HG03064 (cell line): ENCODE measurements at regions not wholly inside any gene's neighbourhood (a gene's known extent, or its start where the extent isn't known, plus 50 kb on each side); places are given as distances from the start of the nearest gene placed in this dataset.

Source experiments
- ATAC-seq: cut with Tn5 transposase; IDR thresholded peaks from one replicate; pipeline ENCODE4 v1.9.1; 2021; ENCODE audit warnings: low read depth; ENCODE audit not compliant: unreplicated experiment

DNA sequence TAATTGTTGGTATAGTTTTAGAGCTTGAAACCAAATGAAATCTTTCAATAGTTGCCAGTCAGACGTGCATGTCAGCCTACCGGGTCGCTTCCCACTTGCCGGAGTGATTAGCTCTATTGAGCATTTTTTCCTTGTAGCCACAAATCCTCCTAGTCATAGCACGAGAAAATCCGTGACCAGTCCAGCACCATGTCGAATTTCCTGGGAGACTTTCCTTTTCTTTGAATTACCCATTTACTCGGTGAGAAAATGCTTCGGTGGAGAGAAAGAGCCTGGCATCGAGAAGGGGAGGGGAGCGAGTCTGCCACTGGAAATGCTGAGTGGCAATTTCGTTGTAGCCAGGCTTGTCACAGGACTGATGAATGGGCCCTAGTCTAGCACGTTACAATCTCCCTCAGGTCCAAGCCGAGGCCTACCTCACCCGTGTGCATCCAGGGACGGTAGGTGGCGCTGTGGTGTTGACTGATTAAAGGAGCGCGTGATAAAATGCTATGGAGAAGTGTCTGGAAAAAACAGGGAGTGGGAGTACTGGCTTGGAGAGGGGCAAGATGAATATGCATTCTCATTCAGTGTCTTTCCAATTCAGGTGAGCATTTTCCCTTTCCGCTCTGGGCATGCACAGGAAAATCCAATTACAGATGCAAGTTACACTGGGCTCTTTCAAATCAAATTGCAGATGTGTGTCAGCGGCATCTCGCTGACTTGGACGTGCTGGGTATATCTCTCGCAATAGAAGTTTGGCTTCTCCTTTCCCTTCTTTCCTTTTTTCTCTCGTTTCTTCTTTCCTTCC, 238.8 kb downstream of the EDEM1 start:
- ATAC-seq: peak; percentile 51

DNA sequence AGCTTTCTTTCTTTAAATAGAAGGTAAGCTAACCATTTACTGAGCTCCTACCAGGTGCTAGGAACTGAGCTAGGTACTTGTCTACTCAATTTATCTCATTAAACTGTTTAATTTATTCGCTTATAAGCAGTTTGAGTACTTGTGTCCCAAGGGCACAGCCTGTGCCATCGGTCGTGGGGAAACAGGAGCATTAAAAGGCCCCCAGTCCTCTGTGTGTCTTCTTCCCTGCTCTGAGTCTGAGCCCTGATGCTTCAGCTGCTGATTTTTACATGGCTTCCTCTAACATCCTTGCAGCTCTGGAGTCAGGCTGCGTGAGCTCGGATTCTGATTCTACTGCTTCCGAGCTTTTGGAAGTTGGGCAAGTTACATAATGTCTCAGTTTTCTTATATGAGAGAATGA, 239.5 kb downstream of the EDEM1 start:
- no peak for ATAC-seq

DNA sequence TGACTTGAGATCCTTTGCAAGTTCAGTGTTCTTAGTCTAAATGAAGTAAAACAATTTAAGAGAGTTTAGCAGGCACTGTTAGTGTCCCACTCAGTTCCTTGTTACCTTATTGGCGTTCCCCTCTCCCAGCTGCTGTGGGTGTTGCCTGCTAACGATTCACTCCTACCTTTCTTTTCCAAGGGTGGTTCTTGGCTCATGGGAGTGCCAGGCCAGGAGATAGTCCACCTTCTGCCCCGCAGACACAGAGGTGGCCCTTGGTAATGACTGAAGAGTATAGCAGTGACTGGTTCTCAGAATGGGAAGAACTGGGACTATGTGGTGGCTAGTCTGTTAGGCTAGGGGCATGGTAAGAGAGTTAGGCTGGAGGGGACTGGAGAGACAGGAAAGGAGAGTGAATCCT, 240.4 kb downstream of the EDEM1 start:
- ATAC-seq: no peak

DNA sequence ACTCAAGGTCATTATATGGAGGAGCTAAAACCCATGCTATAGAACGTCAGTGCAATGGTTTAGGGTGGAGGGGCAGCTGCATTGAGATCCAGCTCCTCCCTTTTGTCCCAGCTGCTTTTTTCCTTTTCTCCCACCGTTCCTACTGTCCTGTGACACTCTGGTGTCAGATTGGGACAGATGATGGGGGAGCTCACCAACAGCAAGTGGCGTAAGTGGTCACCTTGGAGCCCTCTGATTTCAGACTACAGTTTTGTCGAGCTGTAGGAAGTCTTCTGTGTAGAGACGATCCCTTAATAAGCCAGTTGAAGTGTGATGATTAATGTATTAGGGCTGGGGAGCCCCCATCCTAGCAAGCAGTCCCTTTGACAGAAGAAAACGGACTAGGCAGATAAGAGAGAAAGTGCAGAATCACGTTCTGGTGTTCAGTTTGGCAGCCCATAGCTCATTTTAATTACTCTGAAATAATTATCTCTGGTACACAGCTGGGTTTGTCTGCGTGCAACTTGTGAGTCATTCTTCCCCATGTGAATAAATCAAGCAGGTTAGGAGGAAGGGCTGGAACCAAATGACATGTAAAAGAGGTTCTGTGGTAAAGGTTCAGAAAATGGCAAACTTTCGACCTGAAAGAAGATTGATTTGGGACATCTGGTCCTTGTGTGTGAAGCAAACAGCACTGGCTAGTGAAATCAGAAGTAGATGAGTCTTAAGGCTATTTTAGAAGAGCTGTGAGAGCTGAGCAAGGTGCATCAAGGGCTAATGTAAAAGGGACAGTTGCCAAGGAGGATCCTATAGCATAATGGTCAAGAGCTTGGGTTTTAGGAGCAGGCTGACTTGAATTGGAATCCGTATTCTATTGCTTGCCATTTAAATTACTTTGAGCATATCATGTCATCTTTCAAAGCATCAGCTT, 241.4 kb downstream of the EDEM1 start:
- peak; percentile 76 for ATAC-seq

DNA sequence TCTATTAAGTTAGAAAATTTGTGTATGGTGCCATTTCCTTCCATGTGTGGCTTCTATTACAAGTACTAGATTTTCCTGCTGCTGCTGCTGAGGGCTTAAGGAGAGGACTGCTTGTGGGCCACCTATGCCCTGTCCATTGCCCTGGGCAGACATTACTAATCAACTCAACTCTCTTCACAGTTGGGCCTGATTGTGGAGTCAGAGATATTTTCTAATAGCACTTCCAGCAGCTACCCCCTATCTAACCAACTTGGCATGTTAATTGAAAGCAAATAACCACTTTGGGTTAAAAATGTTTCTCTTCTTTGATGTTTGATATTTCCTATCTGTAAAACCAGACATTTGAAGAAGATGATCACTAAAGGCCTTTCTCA, 242.0 kb downstream of the EDEM1 start:
- no peak for ATAC-seq

- ATAC-seq: no peak
These were observed 243.2 kb downstream of the EDEM1 start for GRCh38 chr3:5430701-5431100.

DNA sequence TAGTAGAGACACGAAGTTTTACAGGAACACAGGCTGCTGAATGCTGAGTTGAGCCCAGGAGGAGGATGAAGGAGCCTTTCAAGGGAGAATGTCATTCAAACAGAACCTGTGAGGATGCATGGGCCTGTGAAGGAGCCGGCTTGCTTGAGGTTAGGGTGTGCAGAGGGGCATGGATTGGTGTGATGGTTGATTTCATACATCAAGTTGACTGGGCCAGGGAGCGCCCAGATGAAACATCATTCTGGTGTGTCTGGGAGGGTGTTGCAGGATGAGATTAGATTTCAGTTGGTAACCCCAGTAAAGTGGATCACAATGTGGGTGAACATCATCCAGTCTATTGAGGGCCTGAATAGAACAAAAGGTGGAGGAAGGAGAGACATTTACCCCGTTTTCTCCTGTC, 243.6 kb downstream of the EDEM1 start:
- no peak for ATAC-seq

GRCh38 chr3:5431811-5432378, 244.4 kb downstream of the EDEM1 start:
- no peak for ATAC-seq

DNA sequence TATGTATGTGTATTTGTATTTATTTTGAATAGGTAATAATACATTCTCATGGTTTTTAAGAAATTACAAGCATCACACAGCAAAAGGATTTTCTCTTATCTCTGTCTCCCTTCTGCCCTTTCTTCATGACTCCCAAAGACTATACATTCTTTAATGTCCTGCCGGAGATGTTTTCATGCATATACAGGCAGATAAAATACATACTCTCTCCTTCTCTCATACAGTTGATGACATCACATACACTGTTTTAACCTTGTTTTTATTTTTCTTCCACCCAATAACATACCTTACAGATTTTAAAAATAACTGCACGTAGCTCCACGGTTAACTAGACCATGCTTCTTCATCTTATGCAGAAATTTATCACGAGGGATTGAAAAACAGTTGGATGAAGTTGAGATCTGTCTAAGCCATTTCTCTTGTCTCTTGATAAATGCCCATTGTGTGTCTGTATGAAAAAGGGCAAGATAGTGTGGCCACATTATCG, 249.8 kb downstream of the EDEM1 start:
- ATAC-seq: no peak

DNA sequence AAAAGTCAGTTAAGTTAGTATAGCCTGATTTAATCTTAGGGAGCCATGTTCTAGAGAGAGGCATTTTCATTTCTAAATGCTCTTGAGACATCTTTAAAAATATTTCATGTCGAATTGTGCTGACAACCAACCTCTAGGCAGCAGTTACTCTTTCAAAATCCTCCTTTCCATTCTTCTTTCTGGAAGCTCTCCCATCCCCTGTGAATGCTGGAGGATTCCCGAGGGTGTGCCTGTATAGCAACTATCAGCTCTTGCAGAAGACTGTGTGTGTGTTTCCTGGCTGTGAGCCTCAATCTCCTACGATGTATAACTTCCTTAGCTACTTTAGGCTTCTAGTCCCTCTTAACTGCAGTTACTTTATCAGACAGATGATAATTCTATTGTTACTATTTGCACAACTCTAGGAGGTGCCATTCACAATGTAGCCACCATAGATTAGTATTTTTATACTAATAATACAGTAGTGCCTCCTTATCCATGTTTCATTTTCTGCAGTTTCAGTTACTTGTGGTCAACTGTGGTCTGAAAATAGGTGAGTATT, 250.3 kb downstream of the EDEM1 start:
- no peak for ATAC-seq

GRCh38 chr3:5441401-5441800, 253.9 kb downstream of the EDEM1 start:
- no peak for ATAC-seq

DNA sequence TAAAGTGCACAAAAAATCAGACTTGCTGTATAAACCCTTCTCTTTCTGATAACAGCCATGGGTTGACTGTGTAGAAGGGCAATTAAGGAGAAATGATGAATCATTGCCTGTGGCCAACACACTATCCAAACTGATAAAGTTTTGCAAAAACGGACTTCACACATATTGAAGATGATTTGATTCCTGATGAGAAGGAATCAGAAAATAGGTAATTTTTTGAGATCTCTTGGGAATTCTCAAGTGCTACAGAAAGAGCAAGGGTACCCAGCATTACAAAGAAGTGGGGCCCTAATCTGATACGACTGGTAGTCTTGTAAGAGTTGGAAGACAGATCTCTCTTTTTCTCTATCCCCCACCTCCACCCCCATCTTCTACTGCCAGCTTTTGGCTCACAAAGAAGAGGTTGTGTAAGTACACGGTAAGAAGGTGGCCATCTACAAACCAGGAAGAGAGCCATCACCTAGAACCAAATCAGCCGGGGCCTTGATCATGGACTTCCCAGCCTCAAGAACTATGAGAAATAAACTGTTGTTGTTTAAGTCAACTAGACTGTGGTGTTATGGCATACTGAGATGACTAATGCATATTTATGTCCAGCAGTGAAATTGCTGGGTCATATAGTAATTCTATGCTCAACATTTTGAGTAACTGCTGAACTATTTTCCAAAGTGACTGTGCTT, 254.7 kb downstream of the EDEM1 start:
- no peak for ATAC-seq

DNA sequence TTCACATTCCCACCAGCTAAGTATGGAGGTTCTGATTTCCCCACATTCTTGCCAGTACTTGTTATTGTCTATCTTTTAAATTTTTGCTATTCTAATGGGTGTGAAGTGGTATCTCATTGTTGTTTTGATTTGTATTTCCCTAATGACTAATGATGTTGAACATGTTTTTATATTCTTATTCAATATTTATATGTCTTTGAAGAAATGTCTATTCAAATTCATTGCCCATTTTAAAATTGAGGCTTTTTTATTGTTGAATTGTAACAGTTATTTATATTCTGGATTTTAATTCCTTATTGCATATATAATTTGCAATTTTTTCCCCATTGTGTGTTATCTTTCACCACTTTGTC, 255.3 kb downstream of the EDEM1 start:
- ATAC-seq: no peak

DNA sequence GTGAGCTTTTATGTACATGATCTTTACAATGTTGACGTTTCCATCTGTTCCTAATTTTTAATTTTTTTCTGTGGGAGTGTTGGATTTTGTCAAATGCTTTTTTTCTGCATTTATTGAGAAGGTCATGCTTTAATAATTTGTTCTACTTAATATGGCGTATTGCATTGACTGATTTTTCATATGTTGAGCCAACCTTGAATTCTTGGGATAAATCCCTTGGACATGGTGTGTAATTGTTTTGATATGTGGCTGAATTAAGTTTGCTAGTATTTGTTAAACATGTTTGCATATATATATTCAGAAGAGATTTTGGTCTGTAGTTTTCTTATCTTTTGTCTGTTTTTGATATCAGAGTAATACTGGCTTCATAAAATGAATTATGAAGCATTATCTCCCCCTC, 256.7 kb downstream of the EDEM1 start:
- no peak for ATAC-seq

- ATAC-seq: no peak
These were observed 258.2 kb downstream of the EDEM1 start for GRCh38 chr3:5445676-5446201.

DNA sequence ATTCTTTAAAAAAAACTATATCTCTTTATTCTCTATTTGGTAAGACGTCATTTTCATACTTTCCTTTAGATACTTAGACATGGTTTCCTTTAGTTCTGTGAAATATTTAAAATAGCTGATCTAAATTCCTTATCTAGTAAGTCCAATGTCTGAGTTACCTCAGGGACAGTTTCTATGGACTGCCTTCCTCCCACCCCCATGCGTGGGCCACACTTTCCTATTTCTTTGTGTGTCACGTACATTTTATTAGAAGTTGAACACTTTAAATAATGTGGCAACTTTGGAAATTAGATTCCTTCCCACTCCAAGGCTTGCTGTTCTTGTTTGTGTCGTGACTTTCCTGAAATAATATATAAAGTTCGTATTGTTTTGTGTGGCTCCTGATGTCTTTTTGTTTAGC, 260.7 kb downstream of the EDEM1 start:
- ATAC-seq: no peak

DNA sequence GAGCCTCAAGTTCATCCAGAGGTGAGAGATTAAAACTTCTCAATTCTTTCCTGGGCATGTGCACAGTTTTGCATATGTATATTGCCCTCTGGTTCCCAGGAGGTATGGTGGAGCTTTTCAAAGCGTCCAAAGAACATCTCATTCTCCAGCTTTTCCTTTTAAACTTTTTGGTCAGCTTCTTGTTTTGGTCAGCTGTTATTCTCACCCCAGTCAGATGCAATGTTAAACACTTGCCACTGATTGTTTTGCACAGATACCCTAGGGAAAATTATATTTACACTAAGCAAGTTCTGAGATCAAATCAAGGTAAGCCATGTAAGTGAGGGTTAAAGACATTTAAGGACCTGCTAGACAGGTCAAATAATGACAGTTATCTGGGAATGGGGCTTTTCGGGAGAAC, 261.3 kb downstream of the EDEM1 start:
- no peak for ATAC-seq

GRCh38 chr3:5456199-5456598, 268.7 kb downstream of the EDEM1 start:
- ATAC-seq: no peak

- no peak for ATAC-seq
These were observed 271.0 kb downstream of the EDEM1 start for GRCh38 chr3:5458526-5458925.

DNA sequence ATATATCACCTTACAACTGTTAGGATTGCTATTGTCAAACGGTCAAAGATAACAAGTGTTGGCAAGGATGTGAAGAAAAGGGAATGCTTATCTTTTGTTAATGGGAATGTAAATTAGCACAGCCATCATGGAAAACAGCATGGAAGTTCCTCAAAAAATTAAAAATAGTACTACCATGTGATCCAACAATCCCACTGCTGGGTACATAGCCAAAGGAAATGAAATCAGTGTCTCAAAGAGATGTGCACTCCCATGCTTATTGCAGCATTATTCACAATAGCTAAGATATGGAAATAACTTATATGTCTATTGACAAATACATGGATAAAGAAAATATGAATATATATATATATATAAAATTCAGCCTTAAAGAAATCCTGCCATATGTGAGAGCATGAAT, 274.6 kb downstream of the EDEM1 start:
- ATAC-seq: no peak
